ENCODE measurements at regions not wholly inside any gene's neighbourhood (a gene's known extent, or its start where the extent isn't known, plus 50 kb on each side); places are given as distances from the start of the nearest gene placed in this dataset.

- Histone ChIP-seq H3K27me3 (ENCODE audit: insufficient read depth, low read length) (no peaks in the 10 kb centered on the region; the same call in 1 of the 2 replicates), H4K5ac (ENCODE audit: insufficient read length, low read depth, low read length) (no peak overlapping the region), H3K4me1 (ENCODE audit: insufficient read depth, low read length) (no peaks in the 10 kb centered on the region), H3K9me3 (ENCODE audit: control insufficient read depth, low read depth, low read length) (no peaks in the 10 kb centered on the region), H2BK15ac (ENCODE audit: low read depth, low read length) (no peak overlapping the region), H3K56ac (ENCODE audit: insufficient read length, low read depth, low read length) (no peak overlapping the region), H4K20me1 (ENCODE audit: control insufficient read depth, insufficient read depth, insufficient read length) (no peaks in the 10 kb centered on the region), H2BK12ac (ENCODE audit: insufficient read length, low read depth, low read length) (no peak overlapping the region), H4K8ac (replicated peaks; ENCODE audit: insufficient read length, low read depth, low read length) (no peak overlapping the region), H3K27ac (ENCODE audit: insufficient read length, low read depth, low read length) (no peak overlapping the region), H3K79me1 (ENCODE audit: insufficient read depth, low read depth, low read length, poor library complexity, severe bottlenecking) (no peaks in the 10 kb centered on the region), H3K14ac (ENCODE audit: insufficient read depth, low read length) (no peak overlapping the region), H2AK5ac (ENCODE audit: insufficient read length, low read length) (no peak overlapping the region), H3T11ph (ENCODE audit: low read length) (no peak overlapping the region), H2BK5ac (ENCODE audit: insufficient read length, low read length) (no peak overlapping the region), H3K23ac (ENCODE audit: insufficient read length, low read depth, low read length) (no peak overlapping the region), H4K91ac (ENCODE audit: insufficient read length, low read depth, low read length) (no peak overlapping the region), H3K9ac (ENCODE audit: extremely low read depth, insufficient read length, low read length) (no peak overlapping the region), H3K23me2 (ENCODE audit: insufficient read length, low read depth, low read length, poor library complexity, severe bottlenecking) (no peaks in the 10 kb centered on the region), H3K4ac (ENCODE audit: low read depth, low read length) (no peak overlapping the region), H3K4me2 (ENCODE audit: insufficient read depth, insufficient read length, low read length) (no peak overlapping the region), H3K79me2 (ENCODE audit: insufficient read depth, low read length) (no peaks in the 10 kb centered on the region), H2BK120ac (ENCODE audit: low read depth, low read length, poor library complexity, severe bottlenecking) (no peak overlapping the region), H2AFZ (ENCODE audit: low read length) (no peak overlapping the region), H3K18ac (ENCODE audit: insufficient read length, low read depth, low read length) (no peak overlapping the region), H2BK20ac (ENCODE audit: low read depth, low read length, poor library complexity, severe bottlenecking) (no peak overlapping the region)
- no peak for TF ChIP-seq CTCF (conservative IDR thresholded peaks at IDR 0.05)
- no CpG with 5 or more reads among the region's 3 CpGs for WGBS (ENCODE audit: extremely low coverage, insufficient read length, low lambda C conversion rate)
- H3K27me3 Mint-ChIP-seq (ENCODE audit: low read depth): peaks cover 7% of the 10 kb centered on the region
- no peaks in the 10 kb centered on the region for H3K36me3 Mint-ChIP-seq (ENCODE audit: insufficient read depth in 1 of 3, low read depth in 3 of 3)
- no peak overlapping the region for H3K4me3 Mint-ChIP-seq
- no peaks in the 10 kb centered on the region for H3K9me3 Mint-ChIP-seq
- peak; percentile 12 for DNase-seq
- peaks cover 0 to 7% of the 10 kb centered on the region in 2 experiments; a peak in 1 of 4 replicates for H3K4me1 Mint-ChIP-seq
- H3K27ac Mint-ChIP-seq: no peak overlapping the region
Observed at GRCh38 chr17:34717092-34717491, 137.7 kb downstream of the TMEM132E start.

Measured in H9 (cell line).